GM12878 (cell line): ENCODE measurements at regions not wholly inside any gene's neighbourhood (a gene's known extent, or its start where the extent isn't known, plus 50 kb on each side); places are given as distances from the start of the nearest gene placed in this dataset.

ENCODE experiments used
- ATAC-seq: fragments of 200-7000 bp; cut with Tn5 transposase; 3 replicates; pipeline ENCODE4 v1.9.1; 2020; ENCODE audit warnings: mild to moderate bottlenecking, moderate library complexity
- BruUV-seq: library from RNA; stranded (reverse); fragments of 400-500 nt; replicated peaks from 2 replicates; lab custom pipeline; 2021; lab: Mats Ljungman, UMichigan
- CTCF ChIA-PET: fragments of 300-600 bp; sonication (Branson Sonifier 250); formaldehyde crosslinking; extraction: SDS; loops from one replicate; lab custom pipeline; 2021; ENCODE audit warnings: inconsistent platforms; lab: Yijun Ruan, JAX
- POLR2A ChIA-PET: fragments of 350-600 bp; formaldehyde crosslinking; extraction: SDS; loops from one replicate; lab custom pipeline; 2021; ENCODE audit warnings: inconsistent platforms; lab: Charles Lee
- RAD21 ChIA-PET: fragments of 300-600 bp; sonication (Branson Sonifier 250); formaldehyde crosslinking; loops from one replicate; lab custom pipeline; 2023; ENCODE audit warnings: antibody characterized with exemption; ENCODE audit not compliant: unreplicated experiment; lab: Charles Lee
- SMC1A ChIA-PET: fragments of 300-600 bp; sonication (Branson Sonifier 250); formaldehyde crosslinking; loops from one replicate; lab custom pipeline; 2023; ENCODE audit not compliant: unreplicated experiment, uncharacterized antibody; lab: Charles Lee
- DNase-seq: peaks from one replicate; pipeline ENCODE4 v3.0.0-alpha.2; 2011; ENCODE audit warnings: low read depth, low spot score
- FAIRE-seq: peaks from 3 replicates; lab custom pipeline; 2011; peaks lifted over from hg19 to GRCh38; lab: Jason Lieb, UNC
- H2AFZ ChIP-seq: 2 replicates; pipeline ENCODE4 v1.6.0; 2011; ENCODE audit warnings: low read depth, low read length, control low read depth; ENCODE audit not compliant: control insufficient read depth
- H3K27ac ChIP-seq: 2 replicates; pipeline ENCODE4 v1.5.1; 2011; ENCODE audit warnings: control low read depth; ENCODE audit not compliant: control insufficient read depth, insufficient read depth
- H3K27me3 ChIP-seq, 2 experiments: replicated peaks in 1 of 2; 2 replicates each; pipeline versions ENCODE4 v1.6.0 to v1.6.1; 2011; ENCODE audit warnings: low read length in 1 of 2; ENCODE audit not compliant: control insufficient read depth in 2 of 2, insufficient read depth in 2 of 2
- H3K36me3 ChIP-seq, 2 experiments: 2 replicates each; pipeline ENCODE4 v1.5.1; 2011; ENCODE audit warnings: low read length in 1 of 2; ENCODE audit not compliant: control insufficient read depth in 2 of 2, insufficient read depth in 2 of 2
- H3K4me1 ChIP-seq: 2 replicates; pipeline ENCODE4 v1.6.1; 2011; ENCODE audit warnings: mild to moderate bottlenecking, low read length, moderate library complexity, mixed read lengths; ENCODE audit not compliant: control insufficient read depth, insufficient read depth
- H3K4me2 ChIP-seq: 2 replicates; pipeline ENCODE4 v1.6.0; 2011; ENCODE audit warnings: control low read depth; ENCODE audit not compliant: control insufficient read depth, insufficient read depth
- H3K4me3 ChIP-seq: fragments of 200-600 bp; sonication (generic); 2 replicates; pipeline ENCODE4 v1.5.1; 2016
- H3K79me2 ChIP-seq: 2 replicates; pipeline ENCODE4 v1.6.0; 2011; ENCODE audit warnings: low read length; ENCODE audit not compliant: control insufficient read depth, insufficient read depth
- H3K9ac ChIP-seq: 2 replicates; pipeline ENCODE4 v1.8.0; 2011; ENCODE audit warnings: low read length, control low read depth, mixed read lengths; ENCODE audit not compliant: control insufficient read depth, insufficient read depth
- H3K9me3 ChIP-seq: replicated peaks from 3 replicates; pipeline ENCODE4 v1.5.1; 2011; ENCODE audit warnings: mild to moderate bottlenecking, low read length; ENCODE audit not compliant: control insufficient read depth, insufficient read depth
- H4K20me1 ChIP-seq: 2 replicates; pipeline ENCODE4 v1.6.0; 2011; ENCODE audit not compliant: control insufficient read depth, insufficient read depth
- ATF2 ChIP-seq: IDR thresholded peaks from 2 replicates; pipeline ENCODE4 v1.6.1; 2012; ENCODE audit warnings: low read length, inconsistent platforms
- BACH1 ChIP-seq: fragments of 450-650 bp; IDR thresholded peaks from 2 replicates; pipeline ENCODE4 v1.6.1; 2017; ENCODE audit warnings: mild to moderate bottlenecking, borderline replicate concordance
- CEBPZ ChIP-seq: fragments of 150-350 bp; IDR thresholded peaks from 2 replicates; pipeline ENCODE4 v1.6.1; 2016; ENCODE audit warnings: low read depth, low read length
- CHD1 ChIP-seq: IDR thresholded peaks from 2 replicates; pipeline ENCODE4 v1.6.1; 2012; ENCODE audit warnings: low read depth, low read length, improper control_type of control experiment
- ESRRA ChIP-seq: IDR thresholded peaks from 2 replicates; pipeline ENCODE4 v1.6.1; 2012; ENCODE audit warnings: mild to moderate bottlenecking, low read length, improper control_type of control experiment
- IRF4 ChIP-seq: IDR thresholded peaks from 2 replicates; pipeline ENCODE4 v1.6.1; 2011; ENCODE audit warnings: low read depth, low read length
- LARP7 ChIP-seq: fragments of 450-650 bp; IDR thresholded peaks from 2 replicates; pipeline ENCODE4 v1.6.1; 2017; ENCODE audit warnings: mild to moderate bottlenecking
- NFYB ChIP-seq: IDR thresholded peaks from 2 replicates; pipeline ENCODE4 v1.6.1; 2011; ENCODE audit warnings: low read depth, mild to moderate bottlenecking, low read length, improper control_type of control experiment, moderate library complexity; ENCODE audit not compliant: insufficient read depth
- POLR2A ChIP-seq: IDR thresholded peaks from 2 replicates; pipeline ENCODE4 v1.6.1; 2011; ENCODE audit warnings: low read depth, mild to moderate bottlenecking, low read length
- POLR2AphosphoS2 ChIP-seq: IDR thresholded peaks from 2 replicates; pipeline ENCODE4 v1.6.1; 2011; ENCODE audit warnings: low read depth, mild to moderate bottlenecking, low read length, improper control_type of control experiment, moderate library complexity
- SMARCA5 ChIP-seq: fragments of 450-650 bp; IDR thresholded peaks from 2 replicates; pipeline ENCODE4 v1.6.1; 2017; ENCODE audit warnings: mild to moderate bottlenecking
- SP1 ChIP-seq: IDR thresholded peaks from one replicate; pipeline ENCODE4 v1.6.1; 2011; ENCODE audit warnings: low read depth, low read length
- SRF ChIP-seq, 2 experiments: IDR thresholded peaks; 2 replicates each; pipeline ENCODE4 v1.6.1; 2011; ENCODE audit warnings: low read depth in 2 of 2, low read length in 2 of 2, mild to moderate bottlenecking in 1 of 2, moderate library complexity in 1 of 2
- TBL1XR1 ChIP-seq: IDR thresholded peaks from 2 replicates; pipeline ENCODE4 v1.6.1; 2012; ENCODE audit warnings: low read depth, low read length, improper control_type of control experiment
- ZNF24 ChIP-seq: fragments of 450-650 bp; IDR thresholded peaks from 2 replicates; pipeline ENCODE4 v1.6.1; 2017; ENCODE audit warnings: antibody characterized with exemption, mild to moderate bottlenecking
- in situ Hi-C: fragments of 300-500 bp; cut with MboI; formaldehyde crosslinking; loops from 9 replicates; pipeline ENCODE4 v1.14.3; 2018; ENCODE audit warnings: mixed read lengths
- intact Hi-C: fragments of 100-400 bp; cut with micrococcal nuclease; formaldehyde crosslinking; loops from one replicate; pipeline ENCODE4 v1.14.2; 2022; ENCODE audit not compliant: unreplicated experiment

- H3K4me1 ChIP-seq = no peaks in the 10 kb centered on the region
- H3K27ac ChIP-seq = no peak overlapping the region
- H2AFZ ChIP-seq = no peak overlapping the region
- H3K4me2 ChIP-seq = no peak overlapping the region
- no peak for ATAC-seq
- SMC1A ChIA-PET = interaction anchor here (0.9 kb wide), 1 partner anchor 60 kb away, joined by 3 read pairs; no protein-coding TSS in a partner anchor
- H3K9ac ChIP-seq = no peak overlapping the region
- H3K79me2 ChIP-seq = no peaks in the 10 kb centered on the region
- in situ Hi-C loops (no loop called here), intact Hi-C loops (no loop called here)
- BruUV-seq = no TSS peak
- RAD21 ChIA-PET = no interaction called here
- no peaks in the 10 kb centered on the region for H3K36me3 ChIP-seq
- DNase-seq = no peak
- no peaks in the 10 kb centered on the region for H4K20me1 ChIP-seq
- H3K9me3 ChIP-seq = no peaks in the 10 kb centered on the region
- FAIRE-seq = no peak
- CTCF ChIA-PET = no interaction called here
- TF ChIP-seq SRF (IDR thresholded peaks at IDR 0.05; ENCODE audit: low read depth in 2 of 2, low read length in 2 of 2) (no peak), LARP7 (no peak), POLR2A (no peak), BACH1 (no peak), TBL1XR1 (no peak), CHD1 (no peak), POLR2AphosphoS2 (no peak), ATF2 (no peak), CEBPZ (no peak), ZNF24 (no peak), NFYB (no peak), SP1 (no peak), IRF4 (no peak), ESRRA (no peak), SMARCA5 (no peak)
- no peaks in the 10 kb centered on the region for H3K27me3 ChIP-seq
- no peak overlapping the region for H3K4me3 ChIP-seq
- POLR2A ChIA-PET = no interaction called here
Measured at GRCh38 chr18:61277808-61278207, 55.4 kb upstream of the CDH20 start.
